GM12878 (cell line): ENCODE measurements at regions not wholly inside any gene's neighbourhood (a gene's known extent, or its start where the extent isn't known, plus 50 kb on each side); places are given as distances from the start of the nearest gene placed in this dataset.

Source experiments
- CTCF ChIP-seq, 3 experiments: IDR thresholded peaks in 2 of 3; conservative IDR thresholded peaks in 1 of 3; 2 replicates each; pipeline ENCODE4 v1.5.1; 2011; ENCODE audit warnings: low read depth in 3 of 3, low read length in 3 of 3, mild to moderate bottlenecking in 3 of 3, control low read depth in 2 of 3, moderate library complexity in 2 of 3, inconsistent platforms in 1 of 3, mixed read lengths in 1 of 3; ENCODE audit not compliant: control insufficient read depth in 2 of 3, insufficient read depth in 1 of 3; ENCODE audit errors: extremely low read depth in 1 of 3
- E2F4 ChIP-seq: IDR thresholded peaks from 2 replicates; pipeline ENCODE4 v1.6.1; 2012; ENCODE audit warnings: low read depth, low read length, improper control_type of control experiment
- RAD21 ChIP-seq: IDR thresholded peaks from 2 replicates; pipeline ENCODE4 v1.6.1; 2011; ENCODE audit warnings: mild to moderate bottlenecking, low read depth, low read length, moderate library complexity; ENCODE audit not compliant: insufficient read depth

GRCh38 chr5:107235167-107235566 lies 435.6 kb downstream of the EFNA5 start:
- TF ChIP-seq CTCF (IDR thresholded peaks at IDR 0.05 in 2 of 3, conservative IDR thresholded peaks at IDR 0.05 in 1 of 3; ENCODE audit: control insufficient read depth in 2 of 3, extremely low read depth in 1 of 3, insufficient read depth in 1 of 3, low read depth in 3 of 3, low read length in 3 of 3) (no peak), E2F4 (no peak), RAD21 (no peak)
